HG03066 (cell line): ENCODE measurements at regions not wholly inside any gene's neighbourhood (a gene's known extent, or its start where the extent isn't known, plus 50 kb on each side); places are given as distances from the start of the nearest gene placed in this dataset.
"Not testable (repeated sequence)": the region's sequence is repeated elsewhere in the genome, so short reads cannot be mapped to it uniquely, and the experiment has no call there.

Source experiments
- ATAC-seq: cut with Tn5 transposase; IDR thresholded peaks from one replicate; pipeline ENCODE4 v1.9.1; 2021; ENCODE audit warnings: low read depth; ENCODE audit not compliant: unreplicated experiment

- ATAC-seq, result no peak
Observed at GRCh38 chr5:105907016-105907415, 1763.7 kb downstream of the EFNA5 start.

GRCh38 chr5:105905392-105905791, 1765.3 kb downstream of the EFNA5 start:
- ATAC-seq, result no peak

GRCh38 chr5:105903069-105903468, 1767.7 kb downstream of the EFNA5 start:
- no peak for ATAC-seq

GRCh38 chr5:105899726-105900125, 1771.0 kb downstream of the EFNA5 start:
- no peak for ATAC-seq

- no peak for ATAC-seq
Observed at GRCh38 chr5:105898183-105898582, 1772.6 kb downstream of the EFNA5 start.

- no peak for ATAC-seq
Observed at GRCh38 chr5:105885266-105885665, 1785.5 kb downstream of the EFNA5 start.

GRCh38 chr5:105882956-105883481, 1787.7 kb downstream of the EFNA5 start:
- ATAC-seq, result no peak

- no peak for ATAC-seq
Observed at GRCh38 chr5:105878402-105878801, 1792.3 kb downstream of the EFNA5 start.

- no peak for ATAC-seq
Observed at GRCh38 chr5:105877592-105877991, 1793.1 kb downstream of the EFNA5 start.

GRCh38 chr5:105874316-105874715, 1796.4 kb downstream of the EFNA5 start:
- ATAC-seq, result no peak

- no peak for ATAC-seq
Observed at GRCh38 chr5:105872569-105873270, 1798.0 kb downstream of the EFNA5 start.

GRCh38 chr5:105868038-105868780, 1802.5 kb downstream of the EFNA5 start:
- ATAC-seq, result no peak

GRCh38 chr5:105865834-105866233, 1804.9 kb downstream of the EFNA5 start:
- ATAC-seq, result no peak

GRCh38 chr5:105859350-105859749, 1811.4 kb downstream of the EFNA5 start:
- not testable (repeated sequence) for ATAC-seq

GRCh38 chr5:105849701-105850100, 1821.0 kb downstream of the EFNA5 start:
- no peak for ATAC-seq

- no peak for ATAC-seq
Observed at GRCh38 chr5:105840800-105841199, 1829.9 kb downstream of the EFNA5 start.

GRCh38 chr5:105836887-105837286, 1833.8 kb downstream of the EFNA5 start:
- no peak for ATAC-seq

- no peak for ATAC-seq
Observed at GRCh38 chr5:105836268-105836667, 1834.5 kb downstream of the EFNA5 start.

- ATAC-seq, result no peak
Observed at GRCh38 chr5:105828821-105829220, 1841.9 kb downstream of the EFNA5 start.

- no peak for ATAC-seq
Observed at GRCh38 chr5:105821800-105822199, 1848.9 kb downstream of the EFNA5 start.

GRCh38 chr5:105817914-105818313, 1852.8 kb downstream of the EFNA5 start:
- ATAC-seq, result no peak

- no peak for ATAC-seq
Observed at GRCh38 chr5:105817416-105817815, 1853.3 kb downstream of the EFNA5 start.
